AG09309 (cell line): ENCODE measurements at regions not wholly inside any gene's neighbourhood (a gene's known extent, or its start where the extent isn't known, plus 50 kb on each side); places are given as distances from the start of the nearest gene placed in this dataset.

Experiments
- DNase-seq: peaks from one replicate; pipeline ENCODE4 v3.0.0-alpha.2; 2010; ENCODE audit warnings: low read depth
- H3K4me3 ChIP-seq: 2 replicates; pipeline ENCODE4 v1.5.1; 2011; ENCODE audit warnings: mild to moderate bottlenecking, low read depth, low read length, moderate library complexity; ENCODE audit not compliant: control insufficient read depth
- CTCF ChIP-seq: IDR thresholded peaks from 2 replicates; pipeline ENCODE4 v1.5.1; 2011; ENCODE audit warnings: mild to moderate bottlenecking, low read depth, low read length, inconsistent platforms; ENCODE audit not compliant: insufficient read depth, control insufficient read depth; ENCODE audit errors: missing control alignments

GRCh38 chr15:31552482-31553099 is 226.0 kb downstream of the KLF13 start:
- TF ChIP-seq CTCF: no peak
- DNase-seq: no peak

GRCh38 chr15:31554261-31554660 is 227.6 kb downstream of the KLF13 start:
- DNase-seq: peak; percentile 62
- no peak overlapping the region for H3K4me3 ChIP-seq
- TF ChIP-seq CTCF: no peak

More at GRCh38 chr15:31552482-31553099, 226.0 kb downstream of the KLF13 start:
- no peak overlapping the region for H3K4me3 ChIP-seq

GRCh38 chr15:31555022-31555421 is 228.4 kb downstream of the KLF13 start:
- no peak for TF ChIP-seq CTCF
- H3K4me3 ChIP-seq: no peak overlapping the region
- no peak for DNase-seq

- no peak overlapping the region for H3K4me3 ChIP-seq
- DNase-seq: no peak
- TF ChIP-seq CTCF: no peak
Observed at GRCh38 chr15:31556494-31557150, 230.0 kb downstream of the KLF13 start.

- no peak for DNase-seq
- no peak overlapping the region for H3K4me3 ChIP-seq
- TF ChIP-seq CTCF: no peak
Observed at GRCh38 chr15:31557899-31558298, 231.3 kb downstream of the KLF13 start.

GRCh38 chr15:31558840-31559239 is 232.2 kb downstream of the KLF13 start:
- DNase-seq: no peak
- H3K4me3 ChIP-seq: no peak overlapping the region
- no peak for TF ChIP-seq CTCF
